DND-41 (cell line): ENCODE measurements at regions not wholly inside any gene's neighbourhood (a gene's known extent, or its start where the extent isn't known, plus 50 kb on each side); places are given as distances from the start of the nearest gene placed in this dataset.
"Not testable (repeated sequence)": the region's sequence is repeated elsewhere in the genome, so short reads cannot be mapped to it uniquely, and the experiment has no call there.

Experiments used
- ATAC-seq: fragments of 200-7000 bp; cut with Tn5 transposase; 3 replicates; pipeline ENCODE4 v1.9.1; 2021; ENCODE audit warnings: low read depth; ENCODE audit not compliant: insufficient read depth
- DNase-seq: peaks from one replicate; pipeline ENCODE4 v3.0.0-alpha.2; 2020
- H2AFZ ChIP-seq: 2 replicates; pipeline ENCODE4 v1.6.0; 2012; ENCODE audit warnings: low read depth, low read length
- H3K27ac ChIP-seq: 2 replicates; pipeline ENCODE4 v1.5.1; 2012; ENCODE audit warnings: low read length, inconsistent platforms
- H3K27me3 ChIP-seq: fragments of 200-600 bp; sonication (generic); 2 replicates; pipeline ENCODE4 v1.6.0; 2012; ENCODE audit warnings: low read length, mild to moderate bottlenecking, inconsistent platforms; ENCODE audit not compliant: insufficient read depth, poor library complexity
- H3K36me3 ChIP-seq: 2 replicates; pipeline ENCODE4 v1.5.1; 2012; ENCODE audit warnings: low read length, inconsistent platforms; ENCODE audit not compliant: insufficient read depth
- H3K4me1 ChIP-seq: 2 replicates; pipeline ENCODE4 v1.5.1; 2012; ENCODE audit warnings: mild to moderate bottlenecking, low read length; ENCODE audit not compliant: insufficient read depth
- H3K4me2 ChIP-seq: 2 replicates; pipeline ENCODE4 v1.6.0; 2012; ENCODE audit warnings: mild to moderate bottlenecking, moderate library complexity, low read length, inconsistent platforms; ENCODE audit not compliant: insufficient read depth
- H3K4me3 ChIP-seq, 2 experiments: fragments of 200-600 bp in 1 of 2; shearing (Covaris generic) in 1 of 2; 2 replicates each; pipeline ENCODE4 v1.5.1; 2012 to 2016; ENCODE audit warnings: inconsistent platforms in 2 of 2, low read length in 2 of 2, mild to moderate bottlenecking in 2 of 2, low read depth in 1 of 2, moderate library complexity in 1 of 2
- H3K79me2 ChIP-seq: 2 replicates; pipeline ENCODE4 v1.6.0; 2012; ENCODE audit warnings: low read length, inconsistent platforms; ENCODE audit not compliant: insufficient read depth
- H3K9ac ChIP-seq: 2 replicates; pipeline ENCODE4 v1.6.0; 2012; ENCODE audit warnings: low read depth, mild to moderate bottlenecking, inconsistent platforms, low read length, moderate library complexity
- H3K9me3 ChIP-seq: 2 replicates; pipeline ENCODE4 v1.5.1; 2012; ENCODE audit warnings: low read length, moderate library complexity, mild to moderate bottlenecking, inconsistent platforms; ENCODE audit not compliant: insufficient read depth, severe bottlenecking
- H4K20me1 ChIP-seq: 2 replicates; pipeline ENCODE4 v1.6.0; 2012; ENCODE audit warnings: low read length; ENCODE audit not compliant: insufficient read depth
- EZH2 ChIP-seq: IDR thresholded peaks from 3 replicates; pipeline ENCODE4 v1.6.1; 2012; ENCODE audit warnings: borderline replicate concordance, low read depth, mild to moderate bottlenecking, moderate library complexity, low read length, inconsistent platforms; ENCODE audit not compliant: severe bottlenecking
- TF ChIP-seq, protein P1 (sequence below): IDR thresholded peaks from 2 replicates; pipeline ENCODE4 v1.5.1; 2012; ENCODE audit warnings: borderline replicate concordance, low read length, moderate library complexity, mild to moderate bottlenecking; ENCODE audit not compliant: poor library complexity, severe bottlenecking; ENCODE audit errors: extremely low read depth

DNA sequence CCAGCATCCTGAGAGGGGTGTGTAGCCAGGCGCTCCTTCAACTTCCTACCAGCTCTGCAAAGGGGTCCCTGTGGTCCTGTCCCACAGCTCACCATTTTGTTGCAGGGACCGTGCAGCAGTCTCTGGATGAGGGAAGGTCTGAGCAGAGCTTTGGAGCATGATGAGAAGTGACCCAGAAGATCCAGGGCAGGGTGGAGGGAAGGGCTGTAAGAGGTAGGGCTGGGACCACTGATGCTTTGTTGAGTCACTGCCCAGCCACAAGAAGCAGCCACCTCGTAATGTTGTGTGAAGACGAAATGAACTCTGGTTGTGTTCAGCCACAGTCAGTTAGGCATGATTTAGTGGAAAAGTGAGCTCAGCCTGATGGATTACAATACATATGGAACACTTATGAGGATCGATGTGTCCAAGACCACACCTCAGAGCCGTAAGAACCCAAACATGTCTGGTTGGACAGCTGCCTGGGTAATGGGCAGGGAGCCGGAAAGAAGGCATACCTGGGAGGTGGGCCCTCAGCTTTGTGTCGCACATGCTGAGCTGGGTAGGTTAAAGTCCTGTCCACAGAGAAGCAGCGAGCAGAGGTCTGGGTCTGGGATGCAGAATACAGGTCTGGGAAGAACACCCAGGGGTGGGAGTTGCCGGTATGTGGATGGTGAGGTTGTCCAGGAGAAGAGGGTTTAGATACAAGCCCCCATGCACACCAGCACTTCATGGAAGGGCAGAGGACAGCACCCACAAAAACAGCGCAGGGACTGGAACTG lies 250.1 kb downstream of the GADD45G start:
- Histone ChIP-seq H3K27ac (no peak overlapping the region), H2AFZ (no peak overlapping the region), H3K9ac (no peak overlapping the region), H3K36me3 (no peaks in the 10 kb centered on the region), H3K4me1 (no peaks in the 10 kb centered on the region), H3K4me2 (no peak overlapping the region), H3K9me3 (no peaks in the 10 kb centered on the region), H3K27me3 (no peaks in the 10 kb centered on the region), H4K20me1 (no peaks in the 10 kb centered on the region), H3K4me3 (no peak overlapping the region), H3K79me2 (no peaks in the 10 kb centered on the region)
- DNase-seq, result no peak
- no peak for ATAC-seq
- TF ChIP-seq, protein P1, sequence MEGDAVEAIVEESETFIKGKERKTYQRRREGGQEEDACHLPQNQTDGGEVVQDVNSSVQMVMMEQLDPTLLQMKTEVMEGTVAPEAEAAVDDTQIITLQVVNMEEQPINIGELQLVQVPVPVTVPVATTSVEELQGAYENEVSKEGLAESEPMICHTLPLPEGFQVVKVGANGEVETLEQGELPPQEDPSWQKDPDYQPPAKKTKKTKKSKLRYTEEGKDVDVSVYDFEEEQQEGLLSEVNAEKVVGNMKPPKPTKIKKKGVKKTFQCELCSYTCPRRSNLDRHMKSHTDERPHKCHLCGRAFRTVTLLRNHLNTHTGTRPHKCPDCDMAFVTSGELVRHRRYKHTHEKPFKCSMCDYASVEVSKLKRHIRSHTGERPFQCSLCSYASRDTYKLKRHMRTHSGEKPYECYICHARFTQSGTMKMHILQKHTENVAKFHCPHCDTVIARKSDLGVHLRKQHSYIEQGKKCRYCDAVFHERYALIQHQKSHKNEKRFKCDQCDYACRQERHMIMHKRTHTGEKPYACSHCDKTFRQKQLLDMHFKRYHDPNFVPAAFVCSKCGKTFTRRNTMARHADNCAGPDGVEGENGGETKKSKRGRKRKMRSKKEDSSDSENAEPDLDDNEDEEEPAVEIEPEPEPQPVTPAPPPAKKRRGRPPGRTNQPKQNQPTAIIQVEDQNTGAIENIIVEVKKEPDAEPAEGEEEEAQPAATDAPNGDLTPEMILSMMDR, result no peak
- TF ChIP-seq EZH2, result no peak

DNA sequence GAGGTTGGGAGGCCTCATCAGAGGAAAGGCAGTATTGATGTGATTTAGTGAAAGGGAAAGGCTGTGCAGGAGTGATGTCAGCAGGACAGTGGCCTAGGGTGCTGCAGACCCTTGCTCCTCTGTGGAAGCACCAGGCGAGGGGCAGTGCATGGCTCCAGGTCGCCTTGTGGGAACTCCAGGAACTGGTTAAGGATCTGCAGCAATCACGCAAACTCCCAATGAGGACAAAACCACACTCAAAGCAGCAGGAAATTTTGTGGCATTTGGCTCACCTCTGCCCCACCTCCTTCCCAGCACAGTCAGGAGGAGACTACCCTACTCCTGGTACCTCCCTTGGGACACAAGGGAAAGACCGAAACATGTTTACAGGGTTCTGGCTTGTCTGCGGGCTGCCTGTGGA lies 251.5 kb downstream of the GADD45G start:
- ATAC-seq, H2AFZ ChIP-seq, H3K9me3 ChIP-seq, H3K4me3 ChIP-seq, H3K4me1 ChIP-seq, H3K9ac ChIP-seq, H3K27me3 ChIP-seq, H4K20me1 ChIP-seq, H3K36me3 ChIP-seq, H3K4me2 ChIP-seq, DNase-seq, H3K27ac ChIP-seq, H3K79me2 ChIP-seq: not testable (repeated sequence)

GRCh38 chr9:89856950-89857349 lies 252.1 kb downstream of the GADD45G start:
- not testable (repeated sequence) for H4K20me1 ChIP-seq, H3K27ac ChIP-seq, DNase-seq, H3K4me1 ChIP-seq, H3K79me2 ChIP-seq, H3K4me2 ChIP-seq, H3K9ac ChIP-seq, ATAC-seq, H2AFZ ChIP-seq, H3K36me3 ChIP-seq, H3K4me3 ChIP-seq, H3K9me3 ChIP-seq, H3K27me3 ChIP-seq

- not testable (repeated sequence) for H3K4me2 ChIP-seq
Observed at GRCh38 chr9:89859842-89860241, 255.0 kb downstream of the GADD45G start.

DNA sequence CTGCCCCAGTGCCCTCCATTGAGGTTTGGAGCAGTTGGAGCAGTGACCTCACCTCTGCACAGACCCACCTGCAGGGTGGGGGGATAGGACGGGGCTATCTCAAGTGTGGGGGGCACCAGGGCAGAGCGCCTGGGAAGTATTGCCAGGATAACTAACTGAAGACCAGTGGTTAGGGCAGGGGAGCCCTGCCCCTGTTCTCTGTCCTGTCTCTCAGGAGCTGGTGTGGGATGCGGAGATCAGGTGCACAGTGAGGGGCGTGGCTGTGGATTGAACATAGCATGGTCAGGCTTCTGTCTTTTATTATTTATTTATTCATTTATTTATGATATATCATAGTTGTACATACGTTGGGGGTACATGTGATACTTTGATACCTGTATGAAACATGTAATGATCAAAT lies 256.6 kb downstream of the GADD45G start:
- ATAC-seq, H3K4me3 ChIP-seq, H3K27ac ChIP-seq, H2AFZ ChIP-seq, H3K4me1 ChIP-seq, H3K27me3 ChIP-seq, H3K36me3 ChIP-seq, H3K9ac ChIP-seq, DNase-seq, H3K9me3 ChIP-seq, H3K79me2 ChIP-seq, H4K20me1 ChIP-seq, H3K4me2 ChIP-seq: not testable (repeated sequence)

More at GRCh38 chr9:89859842-89860241, 255.0 kb downstream of the GADD45G start:
- not testable (repeated sequence) for H3K4me3 ChIP-seq, DNase-seq, H3K36me3 ChIP-seq, H4K20me1 ChIP-seq, H3K4me1 ChIP-seq, H3K27ac ChIP-seq, H3K79me2 ChIP-seq, ATAC-seq, H3K9me3 ChIP-seq, H2AFZ ChIP-seq, H3K9ac ChIP-seq, H3K27me3 ChIP-seq
